Vagina (tissue), 2 donors: ENCODE measurements at regions not wholly inside any gene's neighbourhood (a gene's known extent, or its start where the extent isn't known, plus 50 kb on each side); places are given as distances from the start of the nearest gene placed in this dataset.

ENCODE experiments used
- CTCF ChIP-seq, 3 experiments: fragments of 450-650 bp in 2 of 3; fragments of 200-600 bp in 1 of 3; sonication (generic) in 1 of 3; IDR thresholded peaks; one replicate each; pipeline ENCODE4 v1.5.1; 2017 to 2019; ENCODE audit warnings: antibody characterized with exemption in 3 of 3, mild to moderate bottlenecking in 2 of 3, moderate library complexity in 2 of 3
- POLR2A ChIP-seq, 2 donors: fragments of 450-650 bp; IDR thresholded peaks; one replicate each; pipeline ENCODE4 v1.6.1; 2017; ENCODE audit warnings: antibody characterized with exemption in 2 of 2, mild to moderate bottlenecking in 2 of 2, moderate library complexity in 2 of 2
- POLR2AphosphoS5 ChIP-seq, 2 donors: sonication (generic); formaldehyde crosslinking; IDR thresholded peaks; one replicate each; pipeline ENCODE4 v1.9.0; 2017; ENCODE audit warnings: antibody characterized with exemption in 2 of 2, mild to moderate bottlenecking in 2 of 2, low read depth in 1 of 2; ENCODE audit not compliant: insufficient read depth in 1 of 2

GRCh38 chr7:25515633-25516275 is 287.5 kb upstream of the NPVF start:
- TF ChIP-seq POLR2A (IDR thresholded peaks at IDR 0.05): no peak
- no peak for TF ChIP-seq CTCF (IDR thresholded peaks at IDR 0.05)
- no peak for TF ChIP-seq POLR2AphosphoS5 (IDR thresholded peaks at IDR 0.05; ENCODE audit: insufficient read depth in 1 of 2, low read depth in 1 of 2)
